COLO668 (cell line): ENCODE measurements at regions not wholly inside any gene's neighbourhood (a gene's known extent, or its start where the extent isn't known, plus 50 kb on each side); places are given as distances from the start of the nearest gene placed in this dataset.
"Not testable (repeated sequence)": the region's sequence is repeated elsewhere in the genome, so short reads cannot be mapped to it uniquely, and the experiment has no call there.

Experiments used
- DNase-seq: peaks from one replicate; lab custom pipeline; 2025; ENCODE audit not compliant: unreplicated experiment; lab: John Stamatoyannopoulos, UW

GRCh38 chr9:34907044-34907443 lies 51.0 kb upstream of the PHF24 start:
- no peak for DNase-seq

- peak; percentile 65 for DNase-seq
Observed at GRCh38 chr9:34899535-34900158, 58.4 kb upstream of the PHF24 start.

- DNase-seq: no peak
Observed at GRCh38 chr9:34898846-34899245, 59.2 kb upstream of the PHF24 start.

GRCh38 chr9:34896112-34896511 lies 62.0 kb upstream of the PHF24 start:
- DNase-seq: no peak

GRCh38 chr9:34892886-34893285 lies 65.2 kb upstream of the PHF24 start:
- no peak for DNase-seq

GRCh38 chr9:34891386-34891785 lies 66.7 kb upstream of the PHF24 start:
- no peak for DNase-seq

GRCh38 chr9:34887841-34888240 lies 70.2 kb upstream of the PHF24 start:
- no peak for DNase-seq

GRCh38 chr9:34884747-34885189 lies 73.3 kb upstream of the PHF24 start:
- no peak for DNase-seq

- no peak for DNase-seq
Observed at GRCh38 chr9:34876096-34876495, 82.0 kb upstream of the PHF24 start.

- no peak for DNase-seq
Observed at GRCh38 chr9:34869390-34869789, 88.7 kb upstream of the PHF24 start.

GRCh38 chr9:34866614-34867013 lies 91.5 kb upstream of the PHF24 start:
- no peak for DNase-seq

GRCh38 chr9:34863426-34863825 lies 94.7 kb upstream of the PHF24 start:
- no peak for DNase-seq

- DNase-seq: no peak
Observed at GRCh38 chr9:34862836-34863235, 95.2 kb upstream of the PHF24 start.

GRCh38 chr9:34862043-34862442 lies 96.0 kb upstream of the PHF24 start:
- DNase-seq: no peak

- DNase-seq: not testable (repeated sequence)
Observed at GRCh38 chr9:34855016-34855415, 103.1 kb upstream of the PHF24 start.

- no peak for DNase-seq
Observed at GRCh38 chr9:34830068-34830467, 120.1 kb upstream of the CCL21 start.

GRCh38 chr9:34826999-34827538 lies 117.1 kb upstream of the CCL21 start:
- DNase-seq: no peak

- DNase-seq: no peak
Observed at GRCh38 chr9:34825775-34826174, 115.8 kb upstream of the CCL21 start.

- DNase-seq: no peak
Observed at GRCh38 chr9:34823778-34824177, 113.8 kb upstream of the CCL21 start.

GRCh38 chr9:34810187-34810524 lies 100.2 kb upstream of the CCL21 start:
- no peak for DNase-seq

GRCh38 chr9:34809504-34810186 lies 99.7 kb upstream of the CCL21 start:
- DNase-seq: peak; percentile 34

- DNase-seq: no peak
Observed at GRCh38 chr9:34802916-34803315, 93.0 kb upstream of the CCL21 start.

- no peak for DNase-seq
Observed at GRCh38 chr9:34797367-34797766, 87.4 kb upstream of the CCL21 start.
